Smooth muscle cell of the brain vasculature (primary cell): ENCODE measurements at regions not wholly inside any gene's neighbourhood (a gene's known extent, or its start where the extent isn't known, plus 50 kb on each side); places are given as distances from the start of the nearest gene placed in this dataset.
"Not testable (repeated sequence)": the region's sequence is repeated elsewhere in the genome, so short reads cannot be mapped to it uniquely, and the experiment has no call there.

Source experiments
- DNase-seq: peaks from one replicate; pipeline ENCODE4 v3.0.0-alpha.2; 2012; ENCODE audit warnings: low read depth, low spot score

DNA sequence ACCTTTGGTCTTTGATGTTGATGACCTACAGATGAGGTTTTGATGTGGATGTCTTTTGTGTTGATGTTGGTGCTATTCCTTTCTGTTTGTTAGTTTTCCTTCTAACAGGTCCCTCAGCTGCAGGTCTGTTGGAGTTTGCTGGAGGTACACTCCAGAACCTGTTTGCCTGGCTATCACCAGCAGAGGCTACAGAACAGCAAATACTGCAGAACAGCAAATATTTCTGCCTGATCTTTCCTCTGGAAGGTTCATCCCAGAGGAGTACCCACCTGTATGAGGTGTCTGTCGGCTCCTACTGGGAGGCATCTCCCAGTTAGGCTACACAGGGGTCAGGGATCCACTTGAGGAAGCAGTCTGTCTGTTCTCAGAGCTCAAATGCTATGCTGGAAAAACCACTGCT, 694.5 kb upstream of the CDH6 start:
- DNase-seq = no peak

DNA sequence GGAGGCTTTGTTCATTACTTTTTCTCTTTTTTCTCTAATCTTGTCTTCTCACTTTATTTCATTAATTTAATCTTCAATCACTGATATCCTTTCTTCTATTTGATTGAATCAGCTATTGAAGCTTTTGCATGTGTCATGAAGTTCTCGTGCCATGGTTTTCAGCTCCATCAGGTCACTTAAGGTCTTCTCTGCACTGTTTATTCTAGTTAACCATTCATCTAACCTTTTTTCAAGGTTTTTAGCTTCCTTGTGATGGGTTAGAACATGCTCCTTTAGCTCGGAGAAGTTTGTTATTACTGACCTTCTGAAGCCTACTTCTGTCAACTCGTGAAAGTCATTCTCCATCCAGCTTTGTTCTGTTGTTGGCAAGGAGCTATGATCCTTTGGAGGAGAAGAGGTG, 695.0 kb upstream of the CDH6 start:
- not testable (repeated sequence) for DNase-seq

DNA sequence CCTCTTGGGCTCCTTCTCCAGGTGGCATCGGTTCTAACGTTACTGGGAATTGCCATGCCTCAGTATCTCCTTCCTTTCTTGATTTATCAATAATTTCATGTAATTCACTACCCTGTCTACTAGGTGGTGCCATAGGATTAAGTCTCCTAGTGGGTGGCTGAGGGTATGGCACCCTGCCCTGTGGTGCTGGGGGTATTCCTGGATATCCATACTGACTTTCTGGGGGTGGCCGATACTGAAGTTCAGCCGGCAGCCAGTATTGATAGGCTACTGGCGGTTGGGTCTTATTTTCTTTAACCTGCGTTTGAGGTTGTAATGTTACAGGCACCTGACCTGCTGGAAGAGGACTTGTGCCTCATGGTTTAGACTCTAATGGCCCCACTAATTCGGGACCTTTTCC, 699.4 kb upstream of the CDH6 start:
- DNase-seq = not testable (repeated sequence)

DNA sequence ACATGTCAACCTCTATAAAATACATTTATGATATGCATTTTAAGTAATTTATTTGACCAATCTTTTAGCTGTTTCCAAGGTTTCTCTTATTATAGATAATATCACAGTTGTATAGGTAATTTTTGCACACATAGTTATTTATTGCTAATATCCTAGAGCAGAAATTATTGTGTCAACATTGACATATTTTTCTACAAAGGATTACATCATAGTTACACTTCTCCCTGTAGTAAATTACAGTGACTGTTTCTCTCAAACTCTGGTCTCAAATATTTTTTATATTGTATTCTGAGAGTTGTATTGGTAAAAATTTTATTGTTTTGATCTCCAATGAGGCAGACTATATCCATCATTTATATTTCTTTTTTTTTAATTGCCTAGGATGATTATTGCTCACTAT, 714.4 kb upstream of the CDH6 start:
- no peak for DNase-seq

DNA sequence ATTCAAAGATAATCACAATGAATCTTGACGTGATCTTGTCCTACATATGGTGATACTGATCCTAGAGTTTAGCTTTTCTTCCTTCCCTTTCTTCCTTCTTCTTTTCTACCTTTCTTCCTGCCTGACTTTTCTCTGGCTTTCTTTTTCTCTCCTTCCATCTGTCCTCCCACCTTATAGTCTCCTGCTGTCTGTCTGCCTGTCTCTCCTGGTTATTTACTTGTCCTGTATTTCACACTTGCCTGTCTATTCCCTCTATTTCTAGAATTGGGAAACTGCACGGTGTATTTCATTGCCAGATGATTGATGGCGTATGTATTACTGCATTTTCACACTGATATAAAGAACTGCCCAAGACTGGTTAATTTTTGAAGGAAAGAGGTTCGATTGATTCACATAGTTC, 718.1 kb upstream of the CDH6 start:
- DNase-seq = no peak

DNA sequence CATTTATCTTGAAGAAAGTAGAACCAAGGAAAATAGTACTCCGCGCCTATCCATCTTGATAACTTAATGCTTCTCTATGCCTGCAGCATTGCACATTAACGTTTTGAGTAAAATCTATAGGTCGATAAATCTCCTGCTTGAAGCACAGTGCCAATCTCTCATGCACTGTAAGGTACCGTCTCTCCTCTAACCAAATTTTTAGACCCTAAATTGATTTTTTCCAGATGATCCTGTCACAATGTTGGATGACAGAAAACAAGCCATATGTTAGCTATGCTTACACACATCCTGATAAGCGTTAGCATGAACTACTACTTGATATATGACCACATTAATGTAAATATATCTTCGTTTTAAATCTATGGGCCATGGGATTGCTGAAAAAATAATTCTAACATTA, 723.8 kb upstream of the CDH6 start:
- no peak for DNase-seq

DNA sequence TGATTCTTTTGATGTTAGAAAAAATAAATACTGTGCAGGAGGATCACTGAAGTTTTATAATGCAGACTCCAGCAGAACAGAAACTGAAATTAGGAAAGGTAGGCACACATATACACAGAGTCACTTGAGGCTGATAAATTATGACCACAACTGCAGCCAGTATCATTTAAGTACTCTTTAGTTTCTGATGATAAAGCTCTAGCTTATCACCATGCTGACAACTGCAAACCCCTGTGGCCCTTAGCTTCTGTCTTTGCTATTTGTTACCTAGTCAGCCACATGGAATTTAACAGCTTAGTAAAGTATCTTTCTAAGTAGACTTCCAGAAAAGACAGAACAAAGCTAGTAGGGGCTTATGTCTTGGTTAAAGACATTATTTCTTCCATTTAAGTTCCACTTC, 734.8 kb upstream of the CDH6 start:
- DNase-seq = no peak

DNA sequence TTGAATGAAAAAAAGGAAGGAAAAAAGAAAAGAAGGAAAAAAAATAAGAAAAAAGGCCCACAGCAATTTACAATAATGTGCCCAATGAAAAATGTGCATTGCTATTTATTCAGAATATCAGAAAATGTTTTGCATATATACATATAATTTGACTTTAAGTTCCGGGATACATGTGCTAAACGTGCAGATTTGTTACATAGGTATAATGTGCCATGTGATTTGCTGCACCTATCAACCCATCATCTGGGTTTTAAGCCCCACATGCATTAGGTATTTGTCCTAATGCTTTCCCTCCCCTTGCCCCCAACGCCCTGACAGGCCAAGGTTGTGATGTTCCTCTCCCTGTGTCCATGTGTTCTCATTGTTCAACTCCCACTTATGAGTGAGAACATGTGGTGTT, 738.0 kb upstream of the CDH6 start:
- not testable (repeated sequence) for DNase-seq

DNA sequence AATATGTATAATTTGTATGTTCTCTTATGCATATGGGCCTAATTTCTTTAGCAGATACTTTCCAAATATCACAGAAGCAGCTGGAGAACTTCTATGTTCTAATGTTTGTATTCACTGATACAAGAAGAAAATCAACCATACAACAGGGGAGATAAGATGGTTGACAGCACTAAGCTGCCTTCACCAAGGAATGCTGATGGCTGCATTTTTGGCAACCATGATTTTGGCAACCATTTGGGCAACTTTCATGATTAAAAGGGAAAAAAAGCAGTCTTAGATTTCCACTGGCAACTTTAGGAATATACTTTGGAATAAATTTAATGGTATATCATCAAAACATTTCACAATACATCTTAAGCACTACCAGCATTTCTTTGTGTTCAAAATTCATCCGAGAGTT, 740.3 kb upstream of the CDH6 start:
- no peak for DNase-seq

DNA sequence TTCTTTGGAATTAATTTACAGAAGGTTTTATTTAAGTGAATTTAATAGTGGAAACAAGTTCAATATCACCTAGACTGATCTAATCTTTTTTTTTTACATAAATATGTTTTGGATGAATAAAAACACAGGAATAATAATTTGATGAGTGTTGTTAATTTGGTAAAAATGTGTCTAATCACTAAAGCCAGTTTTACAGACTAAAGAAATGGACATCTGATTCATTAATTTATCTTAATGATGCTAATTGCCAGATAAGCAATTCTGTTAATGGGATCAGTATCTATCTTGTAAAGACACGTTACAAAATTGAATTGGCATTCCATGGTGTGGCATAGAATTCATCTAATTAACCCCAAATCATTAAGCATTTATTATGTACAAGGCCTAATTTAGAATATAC, 743.3 kb upstream of the CDH6 start:
- no peak for DNase-seq

DNA sequence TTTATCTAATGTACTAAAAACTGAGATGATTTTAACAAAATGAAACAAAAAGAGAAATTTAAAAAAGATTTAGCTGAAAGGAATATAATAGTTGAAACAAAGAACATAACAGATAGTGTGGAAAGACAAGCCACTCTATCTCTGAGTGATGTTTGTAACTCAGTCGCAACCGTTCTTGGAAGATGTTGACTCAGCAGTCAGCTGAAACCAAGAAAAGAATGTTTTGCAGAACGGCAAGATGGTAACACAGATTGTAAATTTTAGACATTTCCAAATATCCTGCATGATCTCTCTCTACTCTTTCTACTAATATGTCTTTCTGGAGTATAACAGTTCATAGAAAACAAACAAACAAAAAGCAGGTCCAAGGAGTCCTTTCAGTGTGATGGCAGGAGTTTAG, 746.1 kb upstream of the CDH6 start:
- no peak for DNase-seq

DNA sequence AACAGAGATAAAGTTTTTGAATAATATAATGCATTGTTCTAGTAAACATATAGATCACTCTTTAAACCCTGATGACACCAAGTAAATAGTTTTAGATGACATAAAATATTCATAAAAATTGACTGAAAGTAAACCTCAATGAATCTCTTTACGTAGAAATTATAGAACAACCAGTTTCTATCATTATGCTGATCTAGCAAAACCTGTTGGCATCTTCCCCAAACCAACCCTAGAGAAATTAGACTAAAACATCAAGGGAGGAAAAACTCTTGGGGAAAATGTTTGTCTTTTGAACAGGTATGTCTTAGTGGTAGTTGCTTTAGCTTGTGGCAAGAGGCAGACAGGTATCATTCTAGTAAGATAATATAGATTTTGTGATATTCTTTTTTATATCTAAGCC, 747.0 kb upstream of the CDH6 start:
- no peak for DNase-seq

DNA sequence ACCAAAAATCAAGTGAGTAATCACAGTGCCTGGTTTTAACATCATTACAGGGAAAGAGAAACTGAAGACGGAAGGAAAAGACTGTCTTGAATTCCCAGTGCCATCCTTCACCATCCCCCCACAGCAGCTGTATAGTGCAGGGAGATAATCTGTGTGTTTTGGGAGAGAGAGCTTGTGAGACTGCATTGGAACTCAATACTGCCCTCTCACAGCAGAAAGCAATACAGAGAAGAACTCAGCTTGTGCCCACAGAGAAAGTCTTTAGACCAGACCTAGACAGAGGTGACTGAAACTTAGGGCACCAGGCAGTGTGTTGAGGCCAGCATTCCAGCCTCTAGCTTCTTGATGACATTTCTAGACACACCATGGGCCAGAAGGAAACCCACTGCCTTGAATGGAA, 754.7 kb upstream of the CDH6 start:
- DNase-seq = no peak

DNA sequence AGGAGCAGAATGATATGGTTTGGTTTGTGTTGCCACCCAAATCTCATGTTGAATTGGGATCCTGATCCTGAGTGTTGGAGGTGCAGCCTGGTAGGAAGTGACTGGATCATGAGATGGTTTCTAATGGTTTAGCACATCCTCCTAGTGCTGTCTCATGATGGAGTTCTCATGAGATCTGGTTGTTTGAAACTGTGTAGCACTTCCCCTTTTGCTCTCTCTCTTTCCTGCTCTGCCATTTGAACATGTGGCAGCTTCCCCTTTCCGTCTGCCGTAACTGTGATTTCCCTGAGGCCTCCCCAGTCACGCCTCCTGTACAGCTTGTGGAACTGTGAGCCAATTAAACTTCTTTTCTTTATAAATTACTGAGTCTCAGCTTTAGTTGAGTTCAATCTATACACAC, 756.8 kb upstream of the CDH6 start:
- no peak for DNase-seq

DNA sequence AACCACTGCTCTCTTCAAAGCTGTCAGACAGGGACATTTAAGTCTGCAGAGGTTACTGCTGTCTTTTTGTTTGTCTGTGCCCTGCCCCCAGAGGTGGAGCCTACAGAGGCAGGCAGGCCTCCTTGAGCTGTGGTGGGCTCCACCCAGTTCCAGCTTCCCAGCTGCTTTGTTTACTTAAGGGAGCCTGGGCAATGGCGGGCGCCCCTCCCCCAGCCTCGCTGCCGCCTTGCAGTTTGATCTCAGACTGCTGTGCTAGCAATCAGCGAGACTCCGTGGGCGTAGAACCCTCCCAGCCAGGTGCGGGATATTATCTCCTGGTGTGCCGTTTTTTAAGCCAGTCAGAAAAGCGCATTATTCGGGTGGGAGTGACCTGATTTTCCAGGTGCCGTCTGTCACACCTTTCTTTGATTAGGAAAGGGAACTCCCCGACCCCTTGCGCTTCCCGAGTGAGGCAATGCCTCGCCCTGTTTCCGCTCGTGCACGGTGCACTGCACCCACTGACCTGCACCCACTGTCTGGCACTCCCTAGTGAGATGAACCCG, 764.5 kb upstream of the CDH6 start:
- not testable (repeated sequence) for DNase-seq

DNA sequence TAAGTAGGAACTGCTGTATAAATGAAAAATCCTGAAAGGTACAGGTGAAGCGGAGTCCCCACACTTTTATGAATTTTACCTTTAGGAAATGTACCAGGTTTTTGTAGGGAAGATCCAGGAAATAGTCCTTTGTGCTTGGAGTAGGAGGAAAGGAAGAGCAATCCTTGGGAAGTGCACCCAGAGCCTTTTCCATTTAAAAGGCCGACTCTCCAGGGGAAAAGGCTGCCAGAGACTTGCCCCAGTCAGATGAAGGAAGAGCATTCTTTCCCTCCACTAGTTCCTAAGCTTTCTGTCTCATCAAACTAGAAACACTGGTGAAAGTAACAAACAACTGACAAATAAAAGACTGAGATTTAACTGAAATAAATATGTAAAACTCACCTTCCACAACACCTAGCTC, 779.4 kb upstream of the CDH6 start:
- DNase-seq = no peak

DNA sequence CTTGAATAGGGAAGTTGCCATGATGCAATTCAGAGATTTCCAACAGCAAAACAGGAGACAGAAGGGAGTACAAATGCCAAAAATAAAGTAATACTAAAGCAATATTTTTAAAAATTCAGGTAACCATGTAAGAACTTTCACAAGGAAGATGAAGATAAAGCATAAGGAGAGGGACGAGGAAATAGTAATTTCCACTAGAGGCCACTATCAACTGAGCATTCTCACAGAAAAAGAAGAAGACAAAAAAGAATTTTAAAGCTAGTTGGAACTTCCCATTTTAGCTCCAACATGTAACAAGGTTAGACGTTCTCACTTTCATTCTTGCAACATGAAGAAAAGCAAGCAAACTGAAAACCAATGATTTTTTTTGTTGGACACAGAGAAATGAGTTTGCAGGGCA, 779.9 kb upstream of the CDH6 start:
- no peak for DNase-seq

DNA sequence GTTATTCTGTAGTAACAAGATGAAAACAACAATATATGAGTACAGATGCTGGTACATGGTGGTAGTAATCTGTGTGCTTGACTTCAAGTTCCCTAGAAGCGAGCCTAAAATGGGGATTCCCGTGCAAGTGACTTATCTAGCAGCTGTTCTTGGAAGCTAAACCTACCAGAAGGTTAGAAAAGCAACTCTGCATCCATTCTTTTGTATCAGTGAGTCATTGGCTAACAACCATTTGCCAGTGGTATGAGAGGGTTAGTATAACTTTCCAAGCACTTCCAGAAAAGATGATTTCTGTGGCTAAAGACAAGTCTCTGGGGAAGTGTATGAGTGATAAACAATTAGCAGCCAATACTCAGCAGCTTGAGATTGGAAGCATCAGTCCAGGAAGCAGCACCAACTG, 787.7 kb upstream of the CDH6 start:
- DNase-seq = no peak

DNA sequence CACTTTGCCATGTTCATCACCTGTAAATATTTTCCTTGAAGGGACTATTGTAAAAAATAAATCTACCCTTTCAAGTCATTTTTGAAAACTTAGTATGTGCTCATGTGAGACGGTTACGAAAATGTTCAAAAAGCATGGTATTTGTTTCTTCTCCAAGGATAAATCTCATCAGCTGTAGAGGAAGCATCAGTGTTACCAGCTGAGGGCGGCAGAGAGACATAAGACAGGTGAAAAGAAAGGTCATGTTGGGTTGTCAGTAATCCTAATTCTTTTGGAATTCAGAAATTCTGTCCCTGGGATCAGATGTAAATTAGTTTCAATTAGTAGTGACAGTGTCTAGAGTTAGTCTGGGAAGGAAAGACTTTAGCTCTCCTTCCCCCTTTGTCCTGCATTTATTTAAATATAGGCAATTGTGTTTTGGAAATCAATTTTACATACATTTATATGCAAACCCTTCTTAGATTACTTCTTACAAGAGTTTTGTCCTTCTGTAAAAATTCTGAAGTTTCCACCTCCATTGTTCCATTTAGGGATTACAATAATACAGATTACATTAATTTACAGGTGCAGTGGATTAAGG, 791.9 kb upstream of the CDH6 start:
- peak; percentile 18 for DNase-seq

DNA sequence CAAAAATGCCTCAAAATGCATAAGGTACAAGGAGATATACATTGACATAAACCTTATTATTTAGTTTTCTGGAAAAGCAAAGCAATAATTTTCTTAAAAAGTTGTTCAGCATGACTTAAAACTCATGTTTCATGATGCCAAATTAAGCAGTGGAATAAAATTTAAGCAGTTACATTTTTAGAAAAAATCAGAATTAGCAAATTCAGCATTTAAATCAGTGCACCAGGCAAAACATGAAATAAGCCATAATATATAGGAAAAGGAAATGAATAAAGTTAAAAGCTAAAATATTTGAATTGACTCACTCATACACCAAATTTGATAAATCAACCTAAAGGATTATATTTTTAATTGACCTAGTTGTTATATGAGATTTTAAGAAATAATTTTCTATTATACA, 795.1 kb upstream of the CDH6 start:
- no peak for DNase-seq

DNA sequence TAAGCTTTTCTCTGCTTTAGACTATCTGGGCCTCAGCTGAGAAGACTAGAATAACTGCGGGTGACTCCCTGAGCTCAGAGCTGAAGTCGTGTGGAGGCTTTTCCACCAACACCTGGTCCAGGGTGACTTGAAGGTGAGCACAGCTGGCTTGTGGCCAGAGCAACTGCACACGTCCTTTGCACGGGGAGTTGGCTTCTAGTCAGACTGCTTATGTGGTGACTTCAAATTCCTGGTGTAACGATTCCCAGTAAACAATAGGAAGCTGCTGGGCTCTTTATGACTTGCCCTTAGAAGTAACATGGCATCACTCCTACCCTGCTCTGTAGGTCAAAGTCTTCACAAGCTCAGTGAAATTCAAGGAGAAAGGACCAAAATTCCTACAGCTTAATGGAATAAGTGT, 800.6 kb upstream of the CDH6 start:
- DNase-seq = no peak

DNA sequence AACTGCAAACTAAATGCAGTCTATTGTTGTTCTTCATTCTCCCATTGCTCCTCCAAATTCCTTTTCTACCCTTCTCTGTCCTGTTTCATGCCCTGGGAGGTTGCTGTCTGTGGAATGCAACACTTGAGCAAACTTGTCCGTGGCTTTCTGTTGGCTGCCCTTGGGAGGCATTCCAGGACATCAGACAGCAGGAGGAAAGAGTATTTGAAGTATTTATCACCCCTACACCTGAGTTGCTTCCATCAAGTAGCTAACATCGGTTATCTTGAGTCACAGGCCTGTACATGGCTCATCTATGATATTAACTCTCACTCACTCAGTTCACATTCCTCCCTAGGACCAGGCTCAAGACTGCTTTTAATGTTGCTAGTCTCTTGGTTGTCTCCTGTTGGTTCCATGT, 803.4 kb upstream of the CDH6 start:
- DNase-seq = no peak

DNA sequence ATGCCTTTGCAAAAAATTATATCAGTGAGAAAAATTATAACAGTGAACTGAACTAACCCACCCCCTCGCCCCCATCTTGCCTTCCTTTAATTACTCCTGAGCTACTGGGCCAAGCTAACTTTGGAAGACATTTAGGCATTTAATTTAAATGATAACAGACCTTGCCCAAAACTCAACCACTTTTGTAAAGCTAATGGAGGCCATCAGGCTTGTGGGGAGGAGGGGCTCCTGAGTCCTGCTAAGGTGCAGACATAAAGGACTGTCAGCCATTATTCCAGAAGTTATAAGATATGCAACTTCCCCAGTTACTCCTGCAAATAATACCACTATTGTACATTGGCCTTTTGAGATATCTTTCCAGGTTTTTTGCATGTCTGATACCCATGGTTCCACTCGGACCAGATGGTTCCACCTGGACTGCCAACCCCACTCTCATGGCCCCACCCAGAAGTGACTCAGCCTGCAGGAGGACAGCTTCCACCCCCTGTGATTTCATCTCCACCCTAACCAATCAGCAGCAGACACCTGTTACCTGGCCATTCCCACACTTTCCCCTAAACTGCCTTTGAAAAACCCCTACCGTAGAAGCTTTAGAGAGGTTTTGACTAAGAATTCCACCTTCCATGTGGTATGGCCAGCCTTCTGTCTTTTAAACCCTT, 805.4 kb upstream of the CDH6 start:
- DNase-seq = no peak

DNA sequence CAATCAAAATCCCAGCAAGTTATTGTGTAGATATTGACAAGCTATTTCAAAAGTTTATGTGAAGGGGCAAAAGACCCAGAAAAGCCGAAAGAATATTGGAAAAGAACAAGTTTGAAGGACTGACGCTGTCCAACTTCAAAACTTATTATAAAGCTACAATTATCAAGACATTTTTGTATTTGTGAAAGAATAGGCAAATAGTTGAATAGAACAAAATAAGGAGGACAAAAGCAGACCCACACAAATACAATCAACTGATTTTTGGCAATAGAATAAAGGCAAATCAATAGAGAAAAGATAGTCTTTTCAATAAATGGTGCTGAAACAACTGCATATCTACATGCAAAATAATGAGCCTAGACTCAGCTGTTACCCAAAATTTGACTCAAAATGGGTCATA, 807.7 kb upstream of the CDH6 start:
- DNase-seq = no peak
